ENCODE measurements at regions not wholly inside any gene's neighbourhood (a gene's known extent, or its start where the extent isn't known, plus 50 kb on each side); places are given as distances from the start of the nearest gene placed in this dataset.

DNA sequence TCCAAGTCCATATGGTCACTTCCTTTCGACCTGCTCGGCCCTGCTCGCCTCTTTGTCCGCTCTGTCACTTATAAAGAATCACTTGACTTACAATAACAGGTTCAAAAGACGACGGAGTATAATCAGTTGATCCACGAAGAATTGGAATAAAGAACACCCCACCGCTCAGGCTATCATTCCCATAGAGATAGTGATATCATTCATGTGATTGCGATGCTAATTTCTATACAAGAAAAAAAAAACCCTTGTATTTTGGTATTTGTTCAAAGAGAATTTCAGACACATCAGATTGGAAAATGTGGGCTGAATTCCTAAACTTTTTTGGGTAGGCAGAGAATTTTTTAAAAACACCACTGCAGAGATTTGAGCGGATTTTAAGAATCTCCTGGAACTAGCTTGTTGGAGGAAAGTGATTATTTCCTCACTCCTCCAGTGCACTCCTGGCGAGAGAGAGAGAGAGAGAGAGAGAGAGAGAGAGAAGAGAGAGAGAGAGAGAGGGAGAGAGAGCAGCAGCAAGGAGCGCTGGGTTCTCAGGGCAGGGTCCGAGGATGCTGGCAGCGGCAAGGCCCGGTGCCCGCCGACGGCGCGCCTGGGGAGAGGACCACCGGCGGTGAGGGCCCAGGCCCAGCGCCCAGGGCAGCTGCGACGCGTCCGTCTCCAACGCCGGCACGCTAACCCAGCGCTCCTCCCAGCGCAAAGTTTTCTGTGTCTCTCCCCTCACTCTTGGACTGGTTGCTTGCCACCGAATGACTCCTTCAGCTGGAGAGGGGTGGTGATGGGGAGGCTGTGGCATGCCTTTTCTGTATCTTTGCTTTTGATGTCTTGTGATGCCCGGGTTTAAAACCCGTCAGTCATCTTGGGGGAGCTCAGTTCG, 149.0 kb upstream of the ZNF536 start:
- DNase-seq, result no peak
- Histone ChIP-seq H3K4me3 (no peak overlapping the region), H3K36me3 (no peaks in the 10 kb centered on the region), H3K27me3 (no peaks in the 10 kb centered on the region), H3K9me3 (no peaks in the 10 kb centered on the region), H3K27ac (no peak overlapping the region), H3K4me1 (ENCODE audit: insufficient read depth) (peaks cover 10% of the 10 kb centered on the region)
- TF ChIP-seq, protein P1, sequence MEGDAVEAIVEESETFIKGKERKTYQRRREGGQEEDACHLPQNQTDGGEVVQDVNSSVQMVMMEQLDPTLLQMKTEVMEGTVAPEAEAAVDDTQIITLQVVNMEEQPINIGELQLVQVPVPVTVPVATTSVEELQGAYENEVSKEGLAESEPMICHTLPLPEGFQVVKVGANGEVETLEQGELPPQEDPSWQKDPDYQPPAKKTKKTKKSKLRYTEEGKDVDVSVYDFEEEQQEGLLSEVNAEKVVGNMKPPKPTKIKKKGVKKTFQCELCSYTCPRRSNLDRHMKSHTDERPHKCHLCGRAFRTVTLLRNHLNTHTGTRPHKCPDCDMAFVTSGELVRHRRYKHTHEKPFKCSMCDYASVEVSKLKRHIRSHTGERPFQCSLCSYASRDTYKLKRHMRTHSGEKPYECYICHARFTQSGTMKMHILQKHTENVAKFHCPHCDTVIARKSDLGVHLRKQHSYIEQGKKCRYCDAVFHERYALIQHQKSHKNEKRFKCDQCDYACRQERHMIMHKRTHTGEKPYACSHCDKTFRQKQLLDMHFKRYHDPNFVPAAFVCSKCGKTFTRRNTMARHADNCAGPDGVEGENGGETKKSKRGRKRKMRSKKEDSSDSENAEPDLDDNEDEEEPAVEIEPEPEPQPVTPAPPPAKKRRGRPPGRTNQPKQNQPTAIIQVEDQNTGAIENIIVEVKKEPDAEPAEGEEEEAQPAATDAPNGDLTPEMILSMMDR (IDR thresholded peaks at IDR 0.05), result no peak
- TF ChIP-seq POLR2A (IDR thresholded peaks at IDR 0.05) (no peak), EP300 (IDR thresholded peaks at IDR 0.05) (no peak)
- WGBS, 3 donors, result 14 to 20% (median 16%) methylated on average over 36 of the region's 36 CpGs
- intact Hi-C loops (cut with DNase I), result no loop called here

DNA sequence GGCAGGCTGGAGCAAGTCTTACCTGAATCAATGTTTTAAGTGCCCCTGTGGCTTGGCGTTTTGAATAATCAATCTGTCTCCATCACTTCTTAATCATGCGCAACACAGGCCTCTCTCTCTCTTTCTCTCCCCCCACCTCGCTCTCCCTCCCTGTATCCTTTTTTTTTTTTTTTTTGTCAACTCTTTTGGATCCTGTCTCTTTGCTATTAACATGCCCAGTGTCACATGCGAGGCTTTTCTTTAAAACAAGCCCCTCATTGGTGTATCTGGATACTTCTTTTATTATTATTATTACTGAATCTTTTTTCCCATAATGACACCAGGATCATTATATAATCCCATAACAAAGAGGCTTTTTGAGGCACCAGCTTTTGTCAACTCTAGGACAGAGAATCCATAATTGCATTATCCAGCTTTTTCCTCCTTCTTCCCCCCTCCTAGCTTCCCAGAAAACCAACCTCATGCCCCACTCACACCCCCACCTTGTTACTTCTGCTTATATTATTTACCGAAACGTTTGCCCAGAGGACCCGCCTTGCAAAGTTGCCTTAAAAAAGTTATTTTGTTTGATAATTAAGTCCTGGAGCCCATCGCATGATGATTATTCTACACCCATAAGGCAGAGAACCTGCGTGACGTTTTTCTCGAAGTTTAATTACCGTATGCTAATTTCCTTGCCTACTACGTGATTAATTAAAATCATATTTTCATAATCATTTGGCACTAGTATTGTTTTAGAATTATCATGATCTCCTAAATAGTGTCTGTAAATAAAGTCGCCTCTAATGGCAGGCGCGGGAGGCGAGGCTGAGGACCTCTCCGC, 148.1 kb upstream of the ZNF536 start:
- no peak overlapping the region for H3K4me3 ChIP-seq
- H3K9me3 ChIP-seq, result no peaks in the 10 kb centered on the region
- no peaks in the 10 kb centered on the region for H3K36me3 ChIP-seq
- TF ChIP-seq, protein P1 (IDR thresholded peaks at IDR 0.05), result no peak
- no peak for TF ChIP-seq EP300 (IDR thresholded peaks at IDR 0.05)
- no peak for TF ChIP-seq POLR2A (IDR thresholded peaks at IDR 0.05)
- H3K27me3 ChIP-seq, result no peaks in the 10 kb centered on the region
- 22 to 35% (median 32%) methylated on average over 18 of the region's 18 CpGs for WGBS, 3 donors
- no peak overlapping the region for H3K27ac ChIP-seq
- H3K4me1 ChIP-seq (ENCODE audit: insufficient read depth), result peaks cover 13% of the 10 kb centered on the region
- intact Hi-C loops (cut with DNase I), result no loop called here
- no peak for DNase-seq

DNA sequence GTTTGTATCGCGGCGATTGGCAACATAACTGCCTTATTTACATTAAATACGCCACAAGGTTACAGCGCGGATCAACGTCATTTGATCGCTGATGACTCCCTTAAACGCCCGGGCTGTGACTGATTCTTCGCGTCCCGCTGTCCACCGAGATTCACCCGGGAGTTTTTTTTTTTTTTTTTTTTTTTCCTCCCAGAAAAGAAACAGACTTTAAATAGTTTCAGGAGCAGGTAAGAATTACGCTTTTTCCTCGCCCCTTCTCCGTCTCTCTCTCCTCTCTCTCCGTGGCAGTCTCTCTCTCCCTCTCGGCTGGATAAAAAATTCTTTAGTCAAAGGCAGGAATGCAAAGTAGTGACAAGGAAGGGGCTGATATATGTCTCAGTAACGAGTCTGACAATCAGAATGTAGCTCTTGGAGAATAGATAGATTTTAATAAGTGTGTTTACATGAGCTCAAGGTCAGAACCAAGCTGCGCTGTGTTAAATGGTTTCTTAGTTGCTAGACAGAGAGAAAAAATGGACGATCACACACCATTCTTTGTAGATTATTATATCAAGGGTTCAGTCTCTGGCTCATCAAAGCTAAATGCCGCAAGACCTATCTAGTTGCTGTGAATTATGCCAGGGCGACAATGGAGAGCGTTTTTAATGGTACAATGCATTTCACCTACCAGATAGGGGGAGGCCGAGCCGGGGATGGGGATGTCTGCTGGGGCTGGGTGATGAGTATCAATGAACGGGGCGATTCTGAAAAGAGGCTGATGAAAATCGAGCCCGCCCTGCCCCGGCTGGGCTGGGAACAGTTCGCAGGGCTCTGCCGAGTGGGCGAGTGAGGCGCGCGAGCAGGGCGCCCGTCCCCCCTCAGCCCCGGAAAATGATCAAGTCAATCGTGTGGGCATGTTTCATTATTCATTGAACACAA, 147.2 kb upstream of the ZNF536 start:
- intact Hi-C loops (cut with DNase I), result no loop called here
- TF ChIP-seq, protein P1 (IDR thresholded peaks at IDR 0.05), result no peak
- TF ChIP-seq EP300 (IDR thresholded peaks at IDR 0.05) (no peak), POLR2A (IDR thresholded peaks at IDR 0.05) (no peak)
- H3K9me3 ChIP-seq, result no peaks in the 10 kb centered on the region
- no peak overlapping the region for H3K27ac ChIP-seq
- H3K36me3 ChIP-seq, result no peaks in the 10 kb centered on the region
- no peak overlapping the region for H3K4me3 ChIP-seq
- no peaks in the 10 kb centered on the region for H3K27me3 ChIP-seq
- H3K4me1 ChIP-seq (ENCODE audit: insufficient read depth), result peaks cover 13% of the 10 kb centered on the region
- WGBS, 3 donors, result 2 to 3% (median 3%) methylated on average over 43 of the region's 43 CpGs
- no peak for DNase-seq
